ENCODE measurements at regions not wholly inside any gene's neighbourhood (a gene's known extent, or its start where the extent isn't known, plus 50 kb on each side); places are given as distances from the start of the nearest gene placed in this dataset.

- TF ChIP-seq CTCF (IDR thresholded peaks at IDR 0.05) (no peak), EP300 (IDR thresholded peaks at IDR 0.05; ENCODE audit: low read depth) (no peak), POLR2AphosphoS5 (IDR thresholded peaks at IDR 0.05) (no peak), POLR2A (IDR thresholded peaks at IDR 0.05) (no peak)
These were observed 429.1 kb downstream of the ACTR3B start for GRCh38 chr7:153188630-153189029.
